ENCODE measurements at regions not wholly inside any gene's neighbourhood (a gene's known extent, or its start where the extent isn't known, plus 50 kb on each side); places are given as distances from the start of the nearest gene placed in this dataset.

DNA sequence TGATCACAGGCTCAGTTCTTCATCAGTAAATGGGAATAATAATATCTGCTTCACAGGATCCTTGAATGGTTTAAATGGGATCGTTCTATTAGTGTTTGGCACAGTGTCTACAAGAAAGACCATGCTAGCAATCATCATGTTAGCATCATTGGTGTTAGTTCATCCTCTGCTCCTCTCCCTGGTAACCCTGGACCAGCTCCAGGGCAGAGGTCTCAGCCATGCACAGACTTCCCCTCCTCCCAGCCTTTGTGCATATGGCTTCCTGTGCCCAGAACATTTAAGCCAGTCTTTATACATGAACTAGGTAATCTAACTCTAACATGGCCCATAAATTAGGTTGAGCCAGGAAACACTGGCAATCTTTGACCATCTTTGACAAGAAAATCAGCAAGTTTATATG lies 180.2 kb downstream of the EPM2A start:
- DNase-seq (ENCODE audit: low read depth) = no peak
- no peak overlapping the region for H3K4me3 ChIP-seq (ENCODE audit: low read depth, low read length)
- TF ChIP-seq, protein P1, sequence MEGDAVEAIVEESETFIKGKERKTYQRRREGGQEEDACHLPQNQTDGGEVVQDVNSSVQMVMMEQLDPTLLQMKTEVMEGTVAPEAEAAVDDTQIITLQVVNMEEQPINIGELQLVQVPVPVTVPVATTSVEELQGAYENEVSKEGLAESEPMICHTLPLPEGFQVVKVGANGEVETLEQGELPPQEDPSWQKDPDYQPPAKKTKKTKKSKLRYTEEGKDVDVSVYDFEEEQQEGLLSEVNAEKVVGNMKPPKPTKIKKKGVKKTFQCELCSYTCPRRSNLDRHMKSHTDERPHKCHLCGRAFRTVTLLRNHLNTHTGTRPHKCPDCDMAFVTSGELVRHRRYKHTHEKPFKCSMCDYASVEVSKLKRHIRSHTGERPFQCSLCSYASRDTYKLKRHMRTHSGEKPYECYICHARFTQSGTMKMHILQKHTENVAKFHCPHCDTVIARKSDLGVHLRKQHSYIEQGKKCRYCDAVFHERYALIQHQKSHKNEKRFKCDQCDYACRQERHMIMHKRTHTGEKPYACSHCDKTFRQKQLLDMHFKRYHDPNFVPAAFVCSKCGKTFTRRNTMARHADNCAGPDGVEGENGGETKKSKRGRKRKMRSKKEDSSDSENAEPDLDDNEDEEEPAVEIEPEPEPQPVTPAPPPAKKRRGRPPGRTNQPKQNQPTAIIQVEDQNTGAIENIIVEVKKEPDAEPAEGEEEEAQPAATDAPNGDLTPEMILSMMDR (conservative IDR thresholded peaks at IDR 0.05; ENCODE audit: low read depth, low read length) = no peak

DNA sequence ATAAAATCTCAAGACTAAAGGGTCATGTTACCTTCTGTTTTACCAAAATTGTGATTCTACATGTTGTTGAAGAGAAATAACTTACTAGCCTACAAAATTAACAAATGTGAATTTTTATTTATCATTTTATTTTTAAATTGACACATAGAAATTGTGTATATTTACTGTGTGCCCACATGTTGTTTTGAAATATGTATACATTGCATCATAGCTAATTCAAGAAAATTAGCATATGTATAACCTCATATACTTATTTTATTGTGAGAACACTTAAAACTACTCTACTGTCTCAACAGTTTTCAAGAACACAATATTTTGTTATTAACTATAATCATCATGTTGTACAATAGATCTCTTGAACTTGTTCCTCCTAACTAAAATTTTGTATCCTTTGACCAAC lies 177.8 kb downstream of the EPM2A start:
- TF ChIP-seq, protein P1 (conservative IDR thresholded peaks at IDR 0.05; ENCODE audit: low read depth, low read length) = no peak
- no peak overlapping the region for H3K4me3 ChIP-seq (ENCODE audit: low read depth, low read length)
- DNase-seq (ENCODE audit: low read depth) = no peak

DNA sequence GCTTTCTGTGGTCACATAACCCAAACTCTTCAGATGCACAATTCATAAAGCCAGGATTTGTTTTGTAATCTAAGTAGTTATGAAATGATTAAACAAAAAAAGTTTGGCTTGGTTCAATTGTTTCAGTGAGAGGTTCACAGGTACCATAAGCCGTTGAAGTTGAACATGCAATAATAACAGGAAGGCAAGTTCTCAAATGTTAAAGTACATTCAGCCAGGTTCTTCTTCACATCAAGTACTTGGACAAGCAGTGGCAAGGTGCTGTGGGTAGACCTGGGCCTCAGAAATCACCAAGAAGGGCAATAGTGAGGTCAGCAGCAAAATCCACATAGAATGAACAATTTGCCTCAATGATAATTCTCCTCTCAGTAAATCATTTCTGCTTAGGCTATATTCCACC lies 175.5 kb downstream of the EPM2A start:
- DNase-seq (ENCODE audit: low read depth) = no peak
- H3K4me3 ChIP-seq (ENCODE audit: low read depth, low read length) = no peak overlapping the region
- TF ChIP-seq, protein P1 (conservative IDR thresholded peaks at IDR 0.05; ENCODE audit: low read depth, low read length) = no peak

DNA sequence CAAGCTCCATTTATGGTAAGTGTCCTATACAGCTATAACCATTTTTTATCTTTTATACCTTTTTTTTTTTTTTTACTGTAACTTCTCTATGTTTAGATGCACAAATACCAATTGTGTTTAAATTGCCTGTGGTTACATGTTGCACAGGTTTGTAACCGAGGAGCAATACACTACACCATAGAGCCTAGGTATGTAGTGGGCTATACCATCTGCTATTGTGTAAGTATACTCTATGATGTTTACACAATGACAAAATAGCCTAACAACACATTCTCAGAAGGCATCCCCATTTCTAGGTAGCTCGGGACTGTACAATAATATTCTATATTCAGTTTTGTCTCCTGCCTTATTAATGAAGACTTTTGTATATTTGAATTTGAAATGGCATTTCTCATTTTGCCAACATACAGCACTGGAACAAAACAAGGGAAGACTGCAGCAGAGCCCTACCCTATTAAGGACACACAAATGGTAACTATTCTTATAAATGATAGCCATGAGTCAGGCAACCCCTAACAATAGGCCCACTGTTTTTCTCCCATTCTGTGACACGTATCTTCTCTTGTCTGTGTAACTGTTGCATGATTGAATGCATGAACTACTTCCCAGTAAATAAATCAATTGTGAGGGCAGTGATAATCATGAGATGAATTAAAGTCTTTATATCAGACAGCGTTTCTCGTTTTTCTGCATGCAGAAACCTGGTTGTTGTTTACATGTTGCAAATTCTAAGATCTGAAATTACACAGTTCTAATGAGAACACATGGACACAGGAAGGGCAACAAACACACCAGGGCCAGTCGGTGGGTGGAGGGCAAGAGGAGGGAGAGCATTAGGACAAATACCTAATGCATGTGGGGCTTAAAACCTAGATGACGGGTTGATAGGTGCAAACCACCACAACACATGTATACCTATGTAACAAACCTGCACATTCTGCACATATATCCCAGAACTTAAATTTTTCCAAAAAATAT lies 173.9 kb downstream of the EPM2A start:
- no peak for DNase-seq (ENCODE audit: low read depth)
- no peak overlapping the region for H3K4me3 ChIP-seq (ENCODE audit: low read depth, low read length)
- TF ChIP-seq, protein P1 (conservative IDR thresholded peaks at IDR 0.05; ENCODE audit: low read depth, low read length) = no peak

DNA sequence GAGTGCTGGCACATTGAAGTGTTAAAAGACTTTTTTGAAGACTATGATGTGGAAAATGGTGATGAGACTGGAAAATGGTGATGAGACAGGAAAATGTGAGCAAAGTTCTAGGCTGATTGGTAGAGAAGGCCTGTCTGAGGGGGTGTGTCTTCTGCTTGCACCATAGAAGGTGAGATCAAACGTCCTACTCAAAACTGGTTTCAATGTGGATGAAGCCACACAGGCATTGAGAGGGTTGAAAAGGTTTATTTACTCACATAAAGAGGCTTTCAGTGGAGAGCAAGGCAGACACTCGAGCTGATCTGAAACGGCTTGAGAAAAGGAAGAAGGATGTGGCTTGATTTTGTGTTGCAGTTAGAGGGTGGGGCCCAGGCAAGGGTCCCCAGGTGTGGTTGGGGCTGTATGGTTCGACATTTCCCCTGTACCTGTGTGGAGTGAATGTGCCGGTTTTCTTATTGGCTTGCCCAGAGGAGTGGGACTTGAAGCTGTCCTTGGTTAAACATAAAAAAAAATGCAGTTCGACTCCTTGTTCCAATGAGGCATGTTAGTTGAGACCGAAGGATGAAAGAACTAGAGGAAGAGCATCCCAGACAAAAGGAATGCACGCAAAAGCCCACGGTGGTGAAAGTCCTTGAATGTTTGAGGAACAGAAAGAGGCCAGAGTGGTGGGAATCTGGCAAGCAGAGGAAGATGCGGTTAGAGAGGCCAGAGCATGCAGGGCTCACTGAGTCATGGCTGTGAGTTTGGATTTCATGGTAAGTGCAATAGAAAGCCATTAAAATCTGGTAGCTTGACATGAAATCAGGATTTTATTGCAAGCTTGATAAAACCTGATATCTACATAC lies 172.3 kb downstream of the EPM2A start:
- H3K4me3 ChIP-seq (ENCODE audit: low read depth, low read length) = no peak overlapping the region
- DNase-seq (ENCODE audit: low read depth) = peak; percentile 29
- TF ChIP-seq, protein P1 (conservative IDR thresholded peaks at IDR 0.05; ENCODE audit: low read depth, low read length) = no peak

DNA sequence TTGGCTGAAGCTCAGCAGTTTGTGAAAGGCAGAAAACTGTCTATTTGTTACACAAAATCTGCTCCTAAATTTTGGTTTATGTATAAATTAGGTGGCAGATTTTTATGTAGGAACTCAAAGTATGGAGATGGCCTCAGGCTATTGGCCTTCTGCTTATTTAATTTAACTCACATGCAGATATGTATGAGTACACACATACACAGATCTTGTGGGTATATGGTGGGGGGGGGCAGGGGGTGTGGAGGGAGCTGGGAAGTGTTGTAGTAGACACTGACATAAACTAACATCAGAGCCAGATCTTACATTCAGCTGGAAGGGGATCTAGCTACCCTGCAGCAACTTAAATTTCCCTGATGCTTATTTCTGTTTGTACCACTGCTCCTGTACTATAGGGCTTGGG lies 170.8 kb downstream of the EPM2A start:
- TF ChIP-seq, protein P1 (conservative IDR thresholded peaks at IDR 0.05; ENCODE audit: low read depth, low read length) = no peak
- no peak for DNase-seq (ENCODE audit: low read depth)
- H3K4me3 ChIP-seq (ENCODE audit: low read depth, low read length) = no peak overlapping the region

Measured in choroid plexus epithelial cell (primary cell).